ENCODE measurements at regions not wholly inside any gene's neighbourhood (a gene's known extent, or its start where the extent isn't known, plus 50 kb on each side); places are given as distances from the start of the nearest gene placed in this dataset.

- H3K27me3 ChIP-seq (ENCODE audit: control insufficient read depth in 3 of 3, insufficient read depth in 3 of 3, low read length in 3 of 3): peaks cover 0 to 3% (median under 1%) of the 10 kb centered on the region in 3 donors
- no peaks in the 10 kb centered on the region for H3K36me3 ChIP-seq (ENCODE audit: control insufficient read depth in 3 of 3, insufficient read depth in 3 of 3, low read length in 3 of 3)
- H3K27ac ChIP-seq (ENCODE audit: low read depth, low read length): no peak overlapping the region
- H3K9ac ChIP-seq (ENCODE audit: low read depth in 1 of 3, low read length in 3 of 3): no peak overlapping the region
- H3K9me3 ChIP-seq (ENCODE audit: control insufficient read depth in 3 of 3, low read length in 3 of 3): no peaks in the 10 kb centered on the region
- peaks cover 36 to 43% (median 37%) of the 10 kb centered on the region in 3 donors for H3K4me1 ChIP-seq (ENCODE audit: control insufficient read depth in 3 of 3, insufficient read depth in 3 of 3, low read length in 3 of 3)
- no peak overlapping the region for H3K4me3 ChIP-seq (ENCODE audit: low read length in 3 of 3)
These were observed 130.6 kb upstream of the FAM20C start for GRCh38 chr7:61576-62360.

GRCh38 chr7:62361-63116 lies 129.8 kb upstream of the FAM20C start:
- H3K27me3 ChIP-seq (ENCODE audit: control insufficient read depth in 3 of 3, insufficient read depth in 3 of 3, low read length in 3 of 3): peaks cover 0 to 9% (median 0%) of the 10 kb centered on the region in 3 donors
- no peaks in the 10 kb centered on the region for H3K9me3 ChIP-seq (ENCODE audit: control insufficient read depth in 3 of 3, low read length in 3 of 3)
- no peaks in the 10 kb centered on the region for H3K36me3 ChIP-seq (ENCODE audit: control insufficient read depth in 3 of 3, insufficient read depth in 3 of 3, low read length in 3 of 3)
- H3K4me1 ChIP-seq (ENCODE audit: control insufficient read depth in 3 of 3, insufficient read depth in 3 of 3, low read length in 3 of 3): peaks cover 29 to 37% (median 30%) of the 10 kb centered on the region in 3 donors
- H3K9ac ChIP-seq (ENCODE audit: low read depth in 1 of 3, low read length in 3 of 3): no peak overlapping the region
- H3K4me3 ChIP-seq (ENCODE audit: low read length in 3 of 3): no peak overlapping the region
- no peak overlapping the region for H3K27ac ChIP-seq (ENCODE audit: low read depth, low read length)

DNA sequence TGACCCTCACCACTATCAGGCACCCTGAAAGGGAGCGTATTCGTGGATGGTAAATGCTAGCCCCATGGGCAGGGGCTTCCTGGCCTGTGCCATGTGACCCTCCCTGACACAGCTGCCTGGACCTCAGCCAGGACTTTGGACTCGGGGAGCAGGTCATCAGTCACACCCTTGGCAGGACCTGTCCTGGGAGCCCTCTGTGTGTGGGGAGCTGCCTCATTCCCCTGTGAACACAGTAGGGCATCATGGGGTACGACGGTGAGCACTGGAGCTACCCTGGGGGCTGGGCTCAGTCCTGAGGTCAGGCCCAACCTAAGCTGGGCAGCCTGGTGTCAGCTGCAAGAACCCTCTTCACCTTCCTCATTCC lies 129.3 kb upstream of the FAM20C start:
- peaks cover 0 to 10% (median 0%) of the 10 kb centered on the region in 3 donors for H3K27me3 ChIP-seq (ENCODE audit: control insufficient read depth in 3 of 3, insufficient read depth in 3 of 3, low read length in 3 of 3)
- H3K4me1 ChIP-seq (ENCODE audit: control insufficient read depth in 3 of 3, insufficient read depth in 3 of 3, low read length in 3 of 3): peaks cover 25 to 35% (median 30%) of the 10 kb centered on the region in 3 donors

DNA sequence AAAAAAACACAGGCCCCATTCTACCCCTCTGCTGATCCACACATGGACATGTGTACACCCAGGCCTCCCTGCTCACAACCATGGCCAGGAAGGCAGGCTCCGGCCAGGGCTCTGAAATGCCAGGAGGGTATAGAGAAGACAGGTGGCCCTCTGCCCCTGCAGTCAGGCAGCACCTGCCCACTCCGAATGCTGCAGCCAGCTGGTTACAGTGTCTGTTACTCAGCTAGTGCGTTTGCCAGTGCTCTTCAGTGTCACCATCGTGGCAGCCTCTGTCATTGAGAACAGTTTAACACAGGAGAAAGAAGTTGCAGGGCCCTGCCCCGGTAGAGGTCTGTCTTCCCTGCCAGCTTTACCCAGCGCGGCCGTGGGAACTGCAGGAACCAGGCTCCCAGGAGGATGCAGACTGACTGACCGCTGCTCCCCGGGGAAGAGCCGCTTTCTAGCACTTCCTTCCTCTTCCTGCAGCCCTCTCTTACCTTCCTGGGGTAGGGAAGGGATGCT lies 128.8 kb upstream of the FAM20C start:
- Histone ChIP-seq H3K27ac (ENCODE audit: low read depth, low read length) (no peak overlapping the region), H3K27me3 (ENCODE audit: control insufficient read depth in 3 of 3, insufficient read depth in 3 of 3, low read length in 3 of 3) (peaks cover 0 to 10% (median 0%) of the 10 kb centered on the region in 3 donors), H3K9me3 (ENCODE audit: control insufficient read depth in 3 of 3, low read length in 3 of 3) (no peaks in the 10 kb centered on the region), H3K4me3 (ENCODE audit: low read length in 3 of 3) (no peak overlapping the region), H3K9ac (ENCODE audit: low read depth in 1 of 3, low read length in 3 of 3) (peak overlapping the region in 1 of 3 donors; percentile 16), H3K36me3 (ENCODE audit: control insufficient read depth in 3 of 3, insufficient read depth in 3 of 3, low read length in 3 of 3) (no peaks in the 10 kb centered on the region), H3K4me1 (ENCODE audit: control insufficient read depth in 3 of 3, insufficient read depth in 3 of 3, low read length in 3 of 3) (peaks cover 25 to 32% (median 30%) of the 10 kb centered on the region in 3 donors)

More for the DNA sequence above, 129.3 kb upstream of the FAM20C start:
- Histone ChIP-seq H3K4me3 (ENCODE audit: low read length in 3 of 3) (no peak overlapping the region), H3K36me3 (ENCODE audit: control insufficient read depth in 3 of 3, insufficient read depth in 3 of 3, low read length in 3 of 3) (no peaks in the 10 kb centered on the region), H3K9me3 (ENCODE audit: control insufficient read depth in 3 of 3, low read length in 3 of 3) (no peaks in the 10 kb centered on the region), H3K9ac (ENCODE audit: low read depth in 1 of 3, low read length in 3 of 3) (peak overlapping the region in 1 of 3 donors; percentile 16), H3K27ac (ENCODE audit: low read depth, low read length) (no peak overlapping the region)

GRCh38 chr7:64098-64915 lies 128.1 kb upstream of the FAM20C start:
- no peaks in the 10 kb centered on the region for H3K9me3 ChIP-seq (ENCODE audit: control insufficient read depth in 3 of 3, low read length in 3 of 3)
- no peaks in the 10 kb centered on the region for H3K36me3 ChIP-seq (ENCODE audit: control insufficient read depth in 3 of 3, insufficient read depth in 3 of 3, low read length in 3 of 3)
- H3K9ac ChIP-seq (ENCODE audit: low read depth in 1 of 3, low read length in 3 of 3): peak overlapping the region in 1 of 3 donors; percentile 64
- no peak overlapping the region for H3K4me3 ChIP-seq (ENCODE audit: low read length in 3 of 3)
- peaks cover 0 to 10% (median 0%) of the 10 kb centered on the region in 3 donors for H3K27me3 ChIP-seq (ENCODE audit: control insufficient read depth in 3 of 3, insufficient read depth in 3 of 3, low read length in 3 of 3)
- H3K4me1 ChIP-seq (ENCODE audit: control insufficient read depth in 3 of 3, insufficient read depth in 3 of 3, low read length in 3 of 3): peaks cover 25 to 32% (median 30%) of the 10 kb centered on the region in 3 donors
- no peak overlapping the region for H3K27ac ChIP-seq (ENCODE audit: low read depth, low read length)

DNA sequence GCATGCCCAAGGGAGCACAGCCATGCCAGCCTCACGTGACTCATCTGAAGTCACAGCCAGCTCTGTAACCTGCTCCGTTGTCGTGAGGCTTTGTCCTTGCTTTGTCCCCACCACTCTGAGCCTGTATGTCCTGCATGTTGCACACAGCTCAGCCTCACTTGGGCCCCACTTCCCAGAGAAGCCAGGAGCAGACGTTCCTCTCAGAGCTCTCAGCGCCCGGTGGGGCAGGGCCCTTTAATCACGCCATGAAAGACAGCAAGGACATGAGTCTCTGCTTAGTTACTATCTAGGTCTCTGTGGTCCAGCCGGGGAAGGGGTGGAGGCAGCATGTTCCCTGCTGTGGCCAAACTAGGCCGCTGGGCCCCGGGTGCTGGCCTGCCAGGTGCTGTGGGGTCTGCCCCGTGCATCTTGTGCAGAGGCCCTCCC lies 127.4 kb upstream of the FAM20C start:
- Histone ChIP-seq H3K27me3 (ENCODE audit: control insufficient read depth in 3 of 3, insufficient read depth in 3 of 3, low read length in 3 of 3) (peaks cover 0 to 10% (median 0%) of the 10 kb centered on the region in 3 donors), H3K4me3 (ENCODE audit: low read length in 3 of 3) (no peak overlapping the region), H3K9me3 (ENCODE audit: control insufficient read depth in 3 of 3, low read length in 3 of 3) (no peaks in the 10 kb centered on the region), H3K27ac (ENCODE audit: low read depth, low read length) (no peak overlapping the region), H3K9ac (ENCODE audit: low read depth in 1 of 3, low read length in 3 of 3) (peak overlapping the region in 1 of 3 donors; percentile 64), H3K36me3 (ENCODE audit: control insufficient read depth in 3 of 3, insufficient read depth in 3 of 3, low read length in 3 of 3) (no peaks in the 10 kb centered on the region), H3K4me1 (ENCODE audit: control insufficient read depth in 3 of 3, insufficient read depth in 3 of 3, low read length in 3 of 3) (peaks cover 25 to 32% (median 30%) of the 10 kb centered on the region in 3 donors)

- peaks cover 0 to 10% (median 0%) of the 10 kb centered on the region in 3 donors for H3K27me3 ChIP-seq (ENCODE audit: control insufficient read depth in 3 of 3, insufficient read depth in 3 of 3, low read length in 3 of 3)
- peaks cover 25 to 32% (median 30%) of the 10 kb centered on the region in 3 donors for H3K4me1 ChIP-seq (ENCODE audit: control insufficient read depth in 3 of 3, insufficient read depth in 3 of 3, low read length in 3 of 3)
- H3K27ac ChIP-seq (ENCODE audit: low read depth, low read length): no peak overlapping the region
- no peaks in the 10 kb centered on the region for H3K9me3 ChIP-seq (ENCODE audit: control insufficient read depth in 3 of 3, low read length in 3 of 3)
- H3K36me3 ChIP-seq (ENCODE audit: control insufficient read depth in 3 of 3, insufficient read depth in 3 of 3, low read length in 3 of 3): no peaks in the 10 kb centered on the region
- peak overlapping the region in 1 of 3 donors; percentile 25 for H3K9ac ChIP-seq (ENCODE audit: low read depth in 1 of 3, low read length in 3 of 3)
- H3K4me3 ChIP-seq (ENCODE audit: low read length in 3 of 3): no peak overlapping the region
These were observed 126.8 kb upstream of the FAM20C start for GRCh38 chr7:65554-65953.

DNA sequence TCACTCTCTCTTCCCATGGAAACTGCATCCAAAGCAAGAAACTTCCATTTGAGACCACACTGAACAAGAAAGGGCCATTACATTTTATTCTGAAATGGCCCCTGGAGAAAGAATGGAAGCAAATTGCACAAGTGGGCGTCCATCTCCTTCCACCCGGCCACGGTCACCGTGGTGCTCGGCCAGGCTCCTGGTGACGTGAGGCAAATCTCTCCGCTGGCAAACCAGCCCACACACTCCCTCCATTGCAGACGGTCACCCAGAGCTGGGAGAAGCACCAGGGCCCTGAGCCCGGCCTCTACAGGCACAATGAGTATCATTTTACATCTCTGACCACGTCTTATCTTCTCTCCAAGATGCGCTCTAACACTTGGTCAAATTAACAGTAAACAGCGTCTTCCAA lies 126.1 kb upstream of the FAM20C start:
- H3K27me3 ChIP-seq (ENCODE audit: control insufficient read depth in 3 of 3, insufficient read depth in 3 of 3, low read length in 3 of 3): peaks cover 0 to 10% (median 0%) of the 10 kb centered on the region in 3 donors
- H3K36me3 ChIP-seq (ENCODE audit: control insufficient read depth in 3 of 3, insufficient read depth in 3 of 3, low read length in 3 of 3): no peaks in the 10 kb centered on the region
- H3K9ac ChIP-seq (ENCODE audit: low read depth in 1 of 3, low read length in 3 of 3): no peak overlapping the region
- no peaks in the 10 kb centered on the region for H3K9me3 ChIP-seq (ENCODE audit: control insufficient read depth in 3 of 3, low read length in 3 of 3)
- H3K4me3 ChIP-seq (ENCODE audit: low read length in 3 of 3): no peak overlapping the region
- H3K27ac ChIP-seq (ENCODE audit: low read depth, low read length): no peak overlapping the region
- H3K4me1 ChIP-seq (ENCODE audit: control insufficient read depth in 3 of 3, insufficient read depth in 3 of 3, low read length in 3 of 3): peaks cover 25 to 32% (median 30%) of the 10 kb centered on the region in 3 donors

GRCh38 chr7:66741-67140 lies 125.6 kb upstream of the FAM20C start:
- peaks cover 0 to 10% (median 0%) of the 10 kb centered on the region in 3 donors for H3K27me3 ChIP-seq (ENCODE audit: control insufficient read depth in 3 of 3, insufficient read depth in 3 of 3, low read length in 3 of 3)
- H3K4me3 ChIP-seq (ENCODE audit: low read length in 3 of 3): no peak overlapping the region
- no peak overlapping the region for H3K9ac ChIP-seq (ENCODE audit: low read depth in 1 of 3, low read length in 3 of 3)
- H3K27ac ChIP-seq (ENCODE audit: low read depth, low read length): no peak overlapping the region
- no peaks in the 10 kb centered on the region for H3K36me3 ChIP-seq (ENCODE audit: control insufficient read depth in 3 of 3, insufficient read depth in 3 of 3, low read length in 3 of 3)
- no peaks in the 10 kb centered on the region for H3K9me3 ChIP-seq (ENCODE audit: control insufficient read depth in 3 of 3, low read length in 3 of 3)
- peaks cover 25 to 32% (median 30%) of the 10 kb centered on the region in 3 donors for H3K4me1 ChIP-seq (ENCODE audit: control insufficient read depth in 3 of 3, insufficient read depth in 3 of 3, low read length in 3 of 3)

All from skeletal muscle tissue (tissue), 3 donors.